Kidney (tissue), 13 donors: ENCODE measurements at regions not wholly inside any gene's neighbourhood (a gene's known extent, or its start where the extent isn't known, plus 50 kb on each side); places are given as distances from the start of the nearest gene placed in this dataset.
A peak's percentile ranks its signal among the peaks of the same experiment; 100 is the strongest.

ENCODE experiments used
- DNase-seq, 5 donors: peaks; one replicate each; pipeline ENCODE4 v3.0.0-alpha.2; 2013 to 2020
- FAIRE-seq: peaks from 2 replicates; lab custom pipeline; 2012; peaks lifted over from hg19 to GRCh38; lab: Jason Lieb, UNC
- H3K27ac ChIP-seq, 2 donors: one replicate each; pipeline ENCODE4 v1.7.0; 2013; ENCODE audit warnings: low read depth in 2 of 2, low read length in 2 of 2, inconsistent platforms in 1 of 2
- H3K27me3 ChIP-seq: one replicate; pipeline ENCODE4 v1.7.1; 2013; ENCODE audit warnings: low read length, inconsistent platforms; ENCODE audit not compliant: control insufficient read depth, insufficient read depth
- H3K36me3 ChIP-seq, 3 donors: one replicate each; pipeline versions ENCODE4 v1.7.0 to v1.7.1; 2013; ENCODE audit warnings: low read length in 3 of 3, control low read depth in 1 of 3, inconsistent platforms in 1 of 3; ENCODE audit not compliant: insufficient read depth in 3 of 3, control insufficient read depth in 2 of 3
- H3K4me1 ChIP-seq, 3 donors: one replicate each; pipeline versions ENCODE4 v1.7.0 to v1.7.1; 2013; ENCODE audit warnings: low read length in 3 of 3, inconsistent platforms in 1 of 3, low read depth in 1 of 3; ENCODE audit not compliant: control insufficient read depth in 2 of 3, insufficient read depth in 2 of 3
- H3K4me3 ChIP-seq, 3 donors: one replicate each; pipeline versions ENCODE4 v1.7.0 to v1.8.1; 2013; ENCODE audit warnings: low read length in 3 of 3, control low read depth in 1 of 3, inconsistent platforms in 1 of 3
- H3K9ac ChIP-seq, 3 donors: one replicate each; pipeline versions ENCODE4 v1.7.0 to v1.7.1; 2013; ENCODE audit warnings: low read length in 3 of 3, control low read depth in 1 of 3, inconsistent platforms in 1 of 3
- H3K9me3 ChIP-seq, 3 donors: one replicate each; pipeline versions ENCODE4 v1.7.0 to v1.7.1; 2013; ENCODE audit warnings: low read length in 3 of 3, control low read depth in 1 of 3, inconsistent platforms in 1 of 3; ENCODE audit not compliant: control insufficient read depth in 2 of 3, insufficient read depth in 1 of 3
- intact Hi-C: fragments of 100-400 bp; cut with DNase I; formaldehyde crosslinking; loops from one replicate; pipeline ENCODE4 v1.11.1; 2022
- TF ChIP-seq, protein P1 (sequence below): IDR thresholded peaks from 3 replicates; pipeline ENCODE4 v1.5.1; 2012; ENCODE audit warnings: mild to moderate bottlenecking, moderate library complexity, borderline replicate concordance; ENCODE audit not compliant: insufficient read depth; ENCODE audit errors: extremely low read depth
- donor health status: control.
- donor health status: control.
- donor health status: control.
- donor health status: control.
- donor health status: control.
- donor health status: DM: yes; HTN: yes; CAD: no.
- donor health status: Normal renal cell carcinoma (clear cell type).

DNA sequence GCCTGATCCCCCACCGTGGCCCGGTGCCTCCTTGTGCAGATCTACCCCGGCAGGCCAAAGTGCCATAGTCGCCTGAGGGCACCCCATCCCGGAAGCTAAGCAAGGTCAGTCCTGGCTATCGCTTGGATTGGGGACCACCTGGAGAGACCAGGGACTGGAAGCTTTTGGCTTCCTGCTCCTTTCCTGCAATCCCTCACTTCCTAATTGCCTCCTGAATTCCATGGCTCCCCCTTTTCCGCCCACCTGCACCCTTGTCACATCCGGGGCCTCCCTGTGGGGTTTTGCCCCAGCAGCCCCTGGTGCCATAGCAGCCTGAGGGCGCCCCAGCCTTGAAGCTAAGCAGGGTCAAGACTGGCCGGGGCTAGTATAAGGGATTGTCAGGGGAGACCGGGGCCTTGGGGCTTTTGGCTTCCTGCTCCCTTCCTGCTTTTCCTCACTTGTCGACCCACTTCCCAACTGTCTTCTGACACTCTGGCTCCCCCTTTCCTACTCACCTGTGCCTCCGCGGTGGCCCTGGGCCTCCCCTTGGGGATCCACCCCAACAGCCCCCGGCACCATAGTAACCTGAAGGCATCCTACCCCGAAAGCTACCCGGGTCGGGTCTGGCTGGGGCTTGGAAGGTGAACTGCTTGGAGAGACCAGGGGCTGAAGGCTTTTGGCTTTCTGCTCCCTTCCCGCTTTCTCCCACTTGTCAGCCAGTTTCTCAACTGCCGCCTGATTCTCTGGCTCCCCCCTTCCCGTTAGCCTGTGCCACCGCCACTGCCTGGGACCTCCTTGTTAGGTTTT is 2293.6 kb downstream of the TP53TG3F start:
- Histone ChIP-seq H3K27ac (no peak overlapping the region), H3K9me3 (peaks cover 0 to 3% (median 0%) of the 10 kb centered on the region in 3 donors), H3K9ac (no peak overlapping the region), H3K4me1 (no peaks in the 10 kb centered on the region), H3K27me3 (no peaks in the 10 kb centered on the region), H3K36me3 (no peaks in the 10 kb centered on the region), H3K4me3 (no peak overlapping the region)
- FAIRE-seq: no peak
- intact Hi-C loops: no loop called here
- peak in 1 of 5 donors; percentile 57 for DNase-seq
- TF ChIP-seq, protein P1, sequence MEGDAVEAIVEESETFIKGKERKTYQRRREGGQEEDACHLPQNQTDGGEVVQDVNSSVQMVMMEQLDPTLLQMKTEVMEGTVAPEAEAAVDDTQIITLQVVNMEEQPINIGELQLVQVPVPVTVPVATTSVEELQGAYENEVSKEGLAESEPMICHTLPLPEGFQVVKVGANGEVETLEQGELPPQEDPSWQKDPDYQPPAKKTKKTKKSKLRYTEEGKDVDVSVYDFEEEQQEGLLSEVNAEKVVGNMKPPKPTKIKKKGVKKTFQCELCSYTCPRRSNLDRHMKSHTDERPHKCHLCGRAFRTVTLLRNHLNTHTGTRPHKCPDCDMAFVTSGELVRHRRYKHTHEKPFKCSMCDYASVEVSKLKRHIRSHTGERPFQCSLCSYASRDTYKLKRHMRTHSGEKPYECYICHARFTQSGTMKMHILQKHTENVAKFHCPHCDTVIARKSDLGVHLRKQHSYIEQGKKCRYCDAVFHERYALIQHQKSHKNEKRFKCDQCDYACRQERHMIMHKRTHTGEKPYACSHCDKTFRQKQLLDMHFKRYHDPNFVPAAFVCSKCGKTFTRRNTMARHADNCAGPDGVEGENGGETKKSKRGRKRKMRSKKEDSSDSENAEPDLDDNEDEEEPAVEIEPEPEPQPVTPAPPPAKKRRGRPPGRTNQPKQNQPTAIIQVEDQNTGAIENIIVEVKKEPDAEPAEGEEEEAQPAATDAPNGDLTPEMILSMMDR: no peak

DNA sequence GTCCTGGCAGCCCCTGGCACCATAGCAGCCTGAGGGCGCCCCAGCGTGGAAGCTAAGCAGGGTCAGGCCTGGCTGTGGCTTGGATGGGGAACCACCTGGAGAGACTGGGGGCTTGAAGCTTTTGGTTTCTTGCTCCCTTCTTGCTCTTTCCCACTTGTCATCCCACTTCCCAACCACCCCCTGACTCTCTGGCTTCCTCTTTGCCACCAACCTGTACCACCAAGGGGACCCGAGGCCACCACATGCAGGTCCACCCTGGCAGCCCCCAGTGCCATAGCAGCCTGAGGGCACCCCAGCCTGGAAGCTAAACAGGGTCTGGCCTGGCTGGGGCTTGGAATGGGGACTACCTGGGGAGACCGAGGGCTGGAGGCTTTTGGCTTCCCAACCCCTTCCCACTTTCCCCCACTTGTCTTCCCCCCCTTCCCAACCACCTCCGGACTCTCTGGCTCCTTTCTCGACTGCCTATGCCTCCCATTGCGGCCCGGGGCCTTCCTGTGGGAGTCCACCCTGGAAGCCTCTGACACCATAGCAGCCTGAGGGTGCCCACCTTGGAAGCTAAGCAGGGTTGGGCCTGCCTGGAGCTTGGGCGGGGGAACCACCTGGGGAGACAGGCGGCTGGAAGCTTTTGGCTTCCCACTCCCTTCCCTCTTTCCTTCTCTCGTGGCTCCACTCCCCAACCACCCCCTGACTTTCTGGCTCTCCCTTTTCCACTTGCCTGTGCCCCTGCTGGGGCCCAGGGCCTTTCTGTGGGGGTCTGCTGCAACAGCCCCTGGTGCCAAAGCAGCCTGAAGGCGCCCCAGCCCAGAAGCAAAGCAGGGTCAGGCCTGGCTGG is 2294.4 kb downstream of the TP53TG3F start:
- TF ChIP-seq, protein P1: no peak

DNA sequence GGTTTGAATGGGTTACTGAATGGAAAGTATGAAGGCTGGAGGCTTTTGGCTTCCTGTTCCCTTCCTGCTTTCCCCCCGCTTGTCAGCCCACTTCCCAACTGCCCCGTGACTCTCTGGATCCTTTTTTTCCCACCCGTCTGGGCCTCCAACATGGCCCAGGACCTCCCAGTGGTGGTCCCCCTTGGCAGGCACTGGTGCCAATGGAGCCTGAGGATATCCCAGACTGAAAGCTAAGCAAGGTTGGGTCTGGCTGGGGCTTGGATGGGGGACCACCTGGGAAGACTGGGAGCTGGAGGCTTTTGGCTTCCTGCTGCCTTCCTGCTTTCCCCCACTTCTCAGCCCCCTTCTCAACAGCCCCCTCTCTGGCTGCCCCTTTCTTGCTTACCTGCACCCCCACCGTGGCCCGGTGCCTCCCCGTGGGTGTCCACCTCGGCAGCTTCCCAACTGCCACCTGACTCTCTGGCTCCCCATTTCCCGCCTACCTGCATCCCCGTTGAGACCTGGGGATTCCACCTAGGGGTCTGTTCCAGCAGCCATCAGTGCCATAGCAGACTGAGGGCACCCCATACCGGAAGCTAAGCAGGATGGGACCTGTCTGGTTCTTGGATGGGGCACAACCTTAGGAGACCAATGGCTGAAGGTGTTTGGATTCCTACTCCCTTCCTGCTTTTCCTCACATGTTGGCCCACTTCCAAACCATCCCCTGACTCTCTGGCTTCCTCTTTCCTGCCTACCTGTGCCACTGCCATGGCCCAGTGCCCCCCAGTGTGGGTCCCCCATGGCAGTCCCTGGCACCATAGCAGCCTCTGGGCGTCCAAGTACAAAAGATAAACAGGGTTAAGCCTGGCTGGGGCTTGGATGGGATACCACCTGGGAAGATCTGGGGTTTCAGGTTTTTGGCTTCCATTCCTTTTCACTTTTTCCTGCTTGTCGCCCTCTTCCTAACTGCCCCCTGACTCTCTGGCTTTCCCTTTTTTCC is 2295.3 kb downstream of the TP53TG3F start:
- DNase-seq (peak in 1 of 5 donors; percentile 52), FAIRE-seq (no peak)
- H3K4me1 ChIP-seq: no peaks in the 10 kb centered on the region
- H3K36me3 ChIP-seq: no peaks in the 10 kb centered on the region
- no peak overlapping the region for H3K27ac ChIP-seq
- no peaks in the 10 kb centered on the region for H3K27me3 ChIP-seq
- no peak overlapping the region for H3K4me3 ChIP-seq
- H3K9ac ChIP-seq: no peak overlapping the region
- peaks cover 0 to 16% (median 0%) of the 10 kb centered on the region in 3 donors for H3K9me3 ChIP-seq
- intact Hi-C loops: no loop called here
- TF ChIP-seq, protein P1: no peak

More for the DNA sequence above, 2294.4 kb downstream of the TP53TG3F start:
- H3K4me1 ChIP-seq: no peaks in the 10 kb centered on the region
- H3K27me3 ChIP-seq: no peaks in the 10 kb centered on the region
- peak in 1 of 5 donors; percentile 54 for DNase-seq
- H3K4me3 ChIP-seq: no peak overlapping the region
- no peak for FAIRE-seq
- no peaks in the 10 kb centered on the region for H3K36me3 ChIP-seq
- intact Hi-C loops: no loop called here
- no peak overlapping the region for H3K27ac ChIP-seq
- no peak overlapping the region for H3K9ac ChIP-seq
- peaks cover 0 to 11% (median 0%) of the 10 kb centered on the region in 3 donors for H3K9me3 ChIP-seq
